Spinal cord (tissue), 9 donors: ENCODE measurements at regions not wholly inside any gene's neighbourhood (a gene's known extent, or its start where the extent isn't known, plus 50 kb on each side); places are given as distances from the start of the nearest gene placed in this dataset.

ENCODE experiments used
- DNase-seq, 6 donors: peaks; one replicate each; pipeline versions ENCODE4 v3.0.0 to v3.0.0-alpha.2; 2013 to 2015; ENCODE audit warnings: low spot score in 6 of 6, low read depth in 4 of 6
- H3K27ac ChIP-seq: one replicate; pipeline ENCODE4 v1.5.1; 2013; ENCODE audit warnings: low read depth, low read length, control low read depth
- H3K27me3 ChIP-seq: one replicate; pipeline ENCODE4 v1.6.1; 2013; ENCODE audit warnings: low read length; ENCODE audit not compliant: control insufficient read depth, insufficient read depth
- H3K36me3 ChIP-seq: one replicate; pipeline ENCODE4 v1.6.1; 2013; ENCODE audit warnings: low read length; ENCODE audit not compliant: control insufficient read depth, insufficient read depth
- H3K4me1 ChIP-seq: one replicate; pipeline ENCODE4 v1.6.1; 2013; ENCODE audit warnings: low read length; ENCODE audit not compliant: control insufficient read depth, insufficient read depth
- H3K4me3 ChIP-seq: one replicate; pipeline ENCODE4 v1.5.1; 2013; ENCODE audit warnings: low read depth, low read length, control low read depth
- H3K9me3 ChIP-seq: one replicate; pipeline ENCODE4 v1.6.1; 2013; ENCODE audit warnings: low read length; ENCODE audit not compliant: control insufficient read depth, insufficient read depth
- WGBS: methylation state at CpG from one replicate; pipeline ENCODE4 v1.1.5; 2013; ENCODE audit warnings: missing lambda C conversion rate; ENCODE audit not compliant: insufficient coverage; 5-methylcytosine and 5-hydroxymethylcytosine counted together
- donor health status: healthy.

- Histone ChIP-seq H3K9me3 (no peaks in the 10 kb centered on the region), H3K27me3 (no peaks in the 10 kb centered on the region), H3K36me3 (no peaks in the 10 kb centered on the region), H3K27ac (no peak overlapping the region), H3K4me3 (no peak overlapping the region), H3K4me1 (no peaks in the 10 kb centered on the region)
- DNase-seq = no peak
- WGBS = 93% methylated on average over 14 of the region's 16 CpGs
Measured at GRCh38 chr15:94701281-94701985, 470.1 kb downstream of the MCTP2 start.

GRCh38 chr15:94703596-94703995 is 472.2 kb downstream of the MCTP2 start:
- H3K4me3 ChIP-seq = no peak overlapping the region
- 100% methylated on average over 1 of the region's 3 CpGs for WGBS
- H3K4me1 ChIP-seq = no peaks in the 10 kb centered on the region
- H3K9me3 ChIP-seq = no peaks in the 10 kb centered on the region
- H3K36me3 ChIP-seq = no peaks in the 10 kb centered on the region
- no peaks in the 10 kb centered on the region for H3K27me3 ChIP-seq
- no peak overlapping the region for H3K27ac ChIP-seq
- DNase-seq = no peak

GRCh38 chr15:94704421-94704820 is 473.1 kb downstream of the MCTP2 start:
- DNase-seq = no peak
- Histone ChIP-seq H3K4me3 (no peak overlapping the region), H3K9me3 (no peaks in the 10 kb centered on the region), H3K27me3 (no peaks in the 10 kb centered on the region), H3K36me3 (no peaks in the 10 kb centered on the region), H3K4me1 (no peaks in the 10 kb centered on the region), H3K27ac (no peak overlapping the region)

GRCh38 chr15:94704946-94705345 is 473.6 kb downstream of the MCTP2 start:
- H3K36me3 ChIP-seq = no peaks in the 10 kb centered on the region
- no peaks in the 10 kb centered on the region for H3K4me1 ChIP-seq
- no peaks in the 10 kb centered on the region for H3K9me3 ChIP-seq
- WGBS = 86% methylated on average over 1 of the region's 2 CpGs
- no peaks in the 10 kb centered on the region for H3K27me3 ChIP-seq
- H3K27ac ChIP-seq = no peak overlapping the region
- H3K4me3 ChIP-seq = no peak overlapping the region
- DNase-seq = no peak

GRCh38 chr15:94709319-94709718 is 478.0 kb downstream of the MCTP2 start:
- Histone ChIP-seq H3K27me3 (no peaks in the 10 kb centered on the region), H3K27ac (no peak overlapping the region), H3K9me3 (no peaks in the 10 kb centered on the region), H3K36me3 (no peaks in the 10 kb centered on the region), H3K4me1 (no peaks in the 10 kb centered on the region), H3K4me3 (no peak overlapping the region)
- peak in 3 of 6 donors; percentile 2 to 34 (median 15) for DNase-seq
- 38% methylated on average over 6 of the region's 9 CpGs for WGBS

GRCh38 chr15:94722024-94722636 is 490.8 kb downstream of the MCTP2 start:
- H3K36me3 ChIP-seq = no peaks in the 10 kb centered on the region
- H3K4me3 ChIP-seq = no peak overlapping the region
- H3K27ac ChIP-seq = no peak overlapping the region
- no CpG with 5 or more reads among the region's 2 CpGs for WGBS
- DNase-seq = no peak
- H3K9me3 ChIP-seq = no peaks in the 10 kb centered on the region
- H3K4me1 ChIP-seq = no peaks in the 10 kb centered on the region
- H3K27me3 ChIP-seq = no peaks in the 10 kb centered on the region

- Histone ChIP-seq H3K27me3 (no peaks in the 10 kb centered on the region), H3K36me3 (no peaks in the 10 kb centered on the region), H3K4me1 (no peaks in the 10 kb centered on the region), H3K27ac (no peak overlapping the region), H3K4me3 (no peak overlapping the region), H3K9me3 (no peaks in the 10 kb centered on the region)
- 29% methylated on average over 1 of the region's 2 CpGs for whole genome bisulfite sequencing
- DNase-seq = no peak
Measured at GRCh38 chr15:94723801-94724200, 492.4 kb downstream of the MCTP2 start.

GRCh38 chr15:94731286-94731685 is 499.9 kb downstream of the MCTP2 start:
- no peak for DNase-seq
- H3K27me3 ChIP-seq = no peaks in the 10 kb centered on the region
- no peaks in the 10 kb centered on the region for H3K9me3 ChIP-seq
- no peak overlapping the region for H3K27ac ChIP-seq
- H3K4me3 ChIP-seq = no peak overlapping the region
- no peaks in the 10 kb centered on the region for H3K4me1 ChIP-seq
- no peaks in the 10 kb centered on the region for H3K36me3 ChIP-seq
- WGBS = no CpG with 5 or more reads among the region's 3 CpGs

GRCh38 chr15:94734460-94734859 is 503.1 kb downstream of the MCTP2 start:
- H3K36me3 ChIP-seq = no peaks in the 10 kb centered on the region
- no peaks in the 10 kb centered on the region for H3K4me1 ChIP-seq
- H3K27me3 ChIP-seq = no peaks in the 10 kb centered on the region
- DNase-seq = no peak
- no peak overlapping the region for H3K27ac ChIP-seq
- no peaks in the 10 kb centered on the region for H3K9me3 ChIP-seq
- no CpG with 5 or more reads among the region's 1 CpG for WGBS
- H3K4me3 ChIP-seq = no peak overlapping the region

- no peaks in the 10 kb centered on the region for H3K36me3 ChIP-seq
- no peaks in the 10 kb centered on the region for H3K27me3 ChIP-seq
- no peak overlapping the region for H3K4me3 ChIP-seq
- no peaks in the 10 kb centered on the region for H3K9me3 ChIP-seq
- no peak overlapping the region for H3K27ac ChIP-seq
- no peak for DNase-seq
- no peaks in the 10 kb centered on the region for H3K4me1 ChIP-seq
Measured at GRCh38 chr15:94736236-94736635, 504.9 kb downstream of the MCTP2 start.
